ENCODE measurements at regions not wholly inside any gene's neighbourhood (a gene's known extent, or its start where the extent isn't known, plus 50 kb on each side); places are given as distances from the start of the nearest gene placed in this dataset.
"Not testable (repeated sequence)": the region's sequence is repeated elsewhere in the genome, so short reads cannot be mapped to it uniquely, and the experiment has no call there.

DNA sequence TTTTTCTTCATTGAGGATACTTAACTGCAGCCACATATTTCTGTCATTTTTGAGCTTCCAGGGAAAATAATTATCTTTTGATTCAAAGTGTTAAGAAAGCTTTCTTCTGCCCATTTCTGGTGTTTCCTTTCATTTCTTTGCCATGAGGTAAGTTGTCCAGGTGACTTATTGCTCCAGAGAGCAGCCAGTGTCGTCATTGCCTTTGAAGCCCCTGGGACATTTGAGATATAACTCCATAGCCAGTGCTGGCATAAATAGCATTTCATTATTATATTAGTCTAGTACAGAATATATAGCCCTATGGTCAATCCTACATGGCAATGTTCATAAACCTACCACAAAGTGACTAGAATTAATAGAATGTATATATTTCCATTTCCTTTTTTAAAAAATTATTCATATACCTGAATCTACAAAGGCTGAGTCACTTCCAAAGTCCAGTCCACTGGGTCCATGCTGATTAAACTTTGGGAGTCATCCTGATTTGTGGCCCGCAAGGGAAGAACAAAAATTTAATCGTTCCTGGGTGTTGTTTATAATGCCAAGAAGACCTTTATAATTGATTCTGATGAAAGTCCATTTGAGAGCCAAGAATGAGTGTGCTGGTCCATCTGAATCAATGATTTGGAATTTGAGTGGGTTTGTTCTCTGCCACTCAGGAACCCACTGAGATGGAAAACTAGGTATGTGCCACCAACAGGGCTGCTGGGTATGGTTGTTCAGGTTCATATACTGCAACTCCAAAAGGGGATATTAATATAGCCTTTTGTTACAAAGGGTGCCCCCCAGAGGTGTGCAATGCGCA lies 221.8 kb upstream of the PLXNA2 start:
- DNase-seq (ENCODE audit: low read depth, low spot score) = no peak

DNA sequence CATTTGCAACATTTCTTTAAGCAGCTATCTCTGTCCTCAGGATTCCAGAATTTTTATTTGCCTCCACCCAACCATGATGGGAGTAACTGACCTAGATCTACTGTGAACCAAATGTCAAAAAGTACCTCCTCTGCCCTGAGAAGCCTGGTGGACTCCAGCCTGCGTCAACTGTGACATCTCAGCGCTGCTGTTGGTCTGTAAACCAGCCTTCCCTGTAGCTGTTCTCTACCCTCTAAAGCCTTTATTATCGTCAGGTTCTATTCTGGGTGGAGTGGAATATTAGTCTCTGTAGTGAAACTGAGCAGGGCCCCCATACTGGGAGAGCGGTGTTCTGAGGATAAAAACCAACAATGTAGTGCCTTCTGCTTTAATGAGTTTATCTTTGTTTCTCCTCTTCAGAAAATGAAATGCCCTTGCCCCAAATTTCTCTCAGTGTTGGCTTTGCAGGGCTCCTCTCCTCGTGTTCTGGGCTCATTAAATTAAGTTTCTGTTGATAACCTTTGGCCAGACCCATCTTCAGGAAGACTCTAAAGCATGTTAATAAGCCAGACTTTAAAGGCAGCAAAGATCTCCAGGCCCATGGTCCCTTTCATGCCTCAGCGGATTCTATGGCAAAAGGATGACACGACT lies 223.1 kb upstream of the PLXNA2 start:
- no peak for DNase-seq (ENCODE audit: low read depth, low spot score)

DNA sequence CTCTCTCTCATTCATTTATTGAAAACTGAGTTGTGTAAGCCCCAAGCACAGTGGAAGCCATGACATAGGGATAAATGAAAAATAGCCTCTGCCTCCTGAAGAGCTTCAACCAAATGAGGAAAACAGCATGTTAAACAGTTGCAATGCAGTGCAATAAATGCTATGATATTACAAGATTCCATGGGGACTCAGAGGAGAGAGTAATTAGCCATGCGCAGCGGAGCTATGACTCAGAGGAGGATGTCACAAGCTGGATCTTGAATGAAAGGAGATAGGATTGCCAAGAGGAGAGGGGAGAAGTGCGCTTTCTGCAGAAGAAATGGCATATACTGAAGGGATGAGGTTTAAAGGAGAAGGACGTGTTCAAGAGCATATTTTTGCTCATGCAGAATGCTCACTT lies 231.3 kb upstream of the PLXNA2 start:
- DNase-seq (ENCODE audit: low read depth, low spot score) = no peak

- DNase-seq (ENCODE audit: low read depth, low spot score) = no peak
Observed at GRCh38 chr1:208475951-208476845, 232.0 kb upstream of the PLXNA2 start.

GRCh38 chr1:208476846-208477170 lies 232.6 kb upstream of the PLXNA2 start:
- DNase-seq (ENCODE audit: low read depth, low spot score) = no peak

- DNase-seq (ENCODE audit: low read depth, low spot score) = no peak
Observed at GRCh38 chr1:208479435-208479834, 235.3 kb upstream of the PLXNA2 start.

GRCh38 chr1:208485512-208485911 lies 241.3 kb upstream of the PLXNA2 start:
- DNase-seq (ENCODE audit: low read depth, low spot score) = no peak

DNA sequence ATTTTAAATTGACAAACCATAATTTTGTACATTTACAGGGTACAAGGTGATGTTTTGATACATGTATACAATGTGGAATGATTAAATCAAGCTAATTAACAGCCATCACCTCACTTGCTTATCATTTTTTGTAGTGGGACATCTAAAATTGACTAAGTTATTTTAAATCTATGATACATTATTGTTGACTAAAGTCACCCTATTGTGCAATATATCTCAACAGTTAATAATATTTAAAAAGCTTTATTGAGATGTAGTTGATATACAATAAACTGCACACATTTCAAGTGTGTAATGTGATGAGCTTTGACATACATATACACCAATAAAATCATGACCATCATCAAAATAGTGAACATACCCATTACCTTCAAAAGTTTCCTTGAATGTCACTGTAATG lies 242.5 kb upstream of the PLXNA2 start:
- no peak for DNase-seq (ENCODE audit: low read depth, low spot score)

DNA sequence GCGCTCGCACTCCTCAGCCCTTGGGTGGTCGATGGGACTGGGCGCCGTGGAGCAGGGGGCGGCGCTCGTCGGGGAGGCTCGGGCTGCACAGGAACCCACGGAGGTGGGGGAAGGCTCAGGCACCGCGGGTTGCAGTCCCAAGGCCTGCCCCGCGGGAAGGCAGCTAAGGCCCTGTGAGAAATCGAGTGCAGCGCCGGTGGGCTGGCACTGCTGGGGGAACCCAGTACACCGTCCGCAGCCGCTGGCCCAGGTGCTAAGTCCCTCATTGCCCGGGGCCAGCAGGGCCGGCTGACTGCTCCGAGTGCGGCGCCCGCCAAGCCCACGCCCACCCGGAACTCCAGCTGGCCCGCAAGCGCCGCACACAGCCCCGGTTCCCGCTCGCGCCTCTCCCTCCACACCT lies 244.2 kb upstream of the PLXNA2 start:
- not testable (repeated sequence) for DNase-seq (ENCODE audit: low read depth, low spot score)

GRCh38 chr1:208496467-208497371 lies 252.5 kb upstream of the PLXNA2 start:
- no peak for DNase-seq (ENCODE audit: low read depth, low spot score)

DNA sequence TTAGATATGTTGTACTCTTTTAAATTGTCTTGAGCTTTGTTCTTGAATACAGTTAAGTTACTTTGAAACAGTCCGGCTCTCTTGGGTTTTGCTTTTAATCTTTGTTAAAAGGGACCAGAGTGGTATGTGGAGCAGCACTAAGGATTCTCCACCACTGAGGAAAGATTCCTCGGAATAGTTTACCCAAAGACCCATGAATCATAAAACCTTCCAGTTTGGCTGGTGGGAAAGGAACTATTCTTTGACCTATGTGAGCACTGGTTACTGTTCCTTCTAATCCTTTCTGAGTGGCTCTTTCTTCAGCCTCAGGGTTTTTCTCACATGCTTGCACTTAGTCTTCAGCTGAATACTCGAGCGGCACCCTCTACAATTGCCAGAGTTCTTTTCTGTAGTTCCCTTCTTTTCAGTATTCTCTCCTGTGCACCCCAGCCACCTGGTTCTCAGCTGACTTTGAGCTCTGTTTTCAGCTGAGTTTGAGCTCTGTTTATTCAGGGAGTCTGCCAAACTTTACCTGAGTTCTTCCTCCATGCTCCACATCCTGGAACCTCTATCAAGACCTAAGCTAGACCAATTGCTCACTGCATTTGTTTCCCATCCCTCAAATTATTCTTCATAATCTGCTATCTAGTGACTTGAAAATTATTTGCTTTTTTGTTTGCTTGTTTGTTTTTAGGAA lies 253.8 kb upstream of the PLXNA2 start:
- no peak for DNase-seq (ENCODE audit: low read depth, low spot score)

DNA sequence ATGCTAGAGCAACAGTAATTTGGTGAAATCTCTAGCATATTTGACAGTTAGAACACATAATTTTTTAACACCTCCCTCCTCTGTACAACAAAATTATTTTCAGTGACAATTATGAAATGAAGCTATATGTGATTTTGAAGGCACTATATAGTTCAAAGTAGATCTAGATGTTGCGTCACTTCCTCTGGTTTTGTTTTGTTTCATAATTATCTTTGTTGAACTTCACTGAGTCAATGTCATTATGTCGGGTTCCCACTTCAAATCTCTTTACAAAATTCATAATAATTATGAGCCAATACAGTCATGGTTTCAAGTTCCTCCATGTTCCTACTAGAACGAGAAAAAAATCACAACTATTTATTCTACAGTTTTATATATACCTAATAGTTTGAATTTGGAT lies 254.8 kb upstream of the PLXNA2 start:
- no peak for DNase-seq (ENCODE audit: low read depth, low spot score)

GRCh38 chr1:208499601-208500000 lies 255.4 kb upstream of the PLXNA2 start:
- DNase-seq (ENCODE audit: low read depth, low spot score) = no peak

GRCh38 chr1:208500375-208500774 lies 256.2 kb upstream of the PLXNA2 start:
- no peak for DNase-seq (ENCODE audit: low read depth, low spot score)

- no peak for DNase-seq (ENCODE audit: low read depth, low spot score)
Observed at GRCh38 chr1:208501542-208501941, 257.4 kb upstream of the PLXNA2 start.

GRCh38 chr1:208503787-208504186 lies 259.6 kb upstream of the PLXNA2 start:
- DNase-seq (ENCODE audit: low read depth, low spot score) = no peak

- no peak for DNase-seq (ENCODE audit: low read depth, low spot score)
Observed at GRCh38 chr1:208506812-208507211, 262.6 kb upstream of the PLXNA2 start.

DNA sequence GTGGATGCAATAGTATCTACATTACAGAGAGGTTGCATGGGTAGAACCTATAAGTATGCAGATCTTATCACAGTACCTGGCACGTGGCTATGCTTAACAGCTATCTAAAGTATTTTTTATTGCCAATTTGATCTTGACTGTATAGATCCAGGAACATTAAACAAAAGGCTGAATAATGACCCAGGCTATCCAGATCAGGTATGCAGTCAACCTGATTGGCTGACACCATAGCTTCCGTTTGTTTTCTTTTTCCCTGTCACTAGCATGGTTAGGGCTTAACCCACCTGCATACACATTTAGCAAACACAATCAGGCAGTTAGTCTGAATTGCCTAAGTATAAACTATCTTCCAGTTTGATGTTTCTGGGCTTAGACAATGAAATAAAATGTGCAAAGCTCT lies 264.9 kb upstream of the PLXNA2 start:
- no peak for DNase-seq (ENCODE audit: low read depth, low spot score)

DNA sequence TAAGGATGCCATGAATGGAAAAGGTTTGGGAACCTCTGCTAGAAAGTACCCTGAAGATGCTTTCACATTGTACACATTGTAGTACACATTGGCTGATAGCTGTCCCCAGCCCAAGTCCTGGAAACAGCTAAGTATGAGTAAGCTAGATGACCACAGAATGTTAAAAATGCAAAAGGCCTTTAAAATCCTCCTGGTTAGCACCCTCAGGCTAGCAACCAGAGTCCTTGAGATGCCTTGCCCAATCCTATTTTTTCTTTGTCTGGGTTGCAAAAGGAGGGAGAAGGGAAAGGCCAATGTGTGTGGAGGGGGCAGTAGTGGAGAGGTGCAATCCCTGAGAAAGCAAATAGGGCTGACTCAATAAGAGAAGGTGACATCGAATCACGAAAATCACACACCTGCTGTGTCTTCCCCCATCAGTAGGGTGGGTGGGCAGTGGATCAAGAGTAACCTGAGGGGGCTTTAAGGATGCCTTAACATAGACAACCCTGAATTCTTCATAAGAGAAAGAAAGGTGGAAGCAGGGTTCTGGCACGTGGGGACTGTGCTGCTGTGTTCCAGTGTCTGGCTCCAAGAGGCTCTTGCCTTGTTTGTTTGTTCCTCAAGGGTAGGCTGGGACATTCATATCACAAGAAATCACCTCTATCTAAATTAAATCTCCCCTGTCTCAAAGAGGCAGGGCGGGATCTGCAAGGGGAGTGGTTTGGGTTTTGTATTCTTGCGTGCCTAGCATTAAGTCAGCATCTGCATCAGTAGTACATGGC lies 266.2 kb upstream of the PLXNA2 start:
- DNase-seq (ENCODE audit: low read depth, low spot score) = no peak

GRCh38 chr1:208511242-208511860 lies 267.2 kb upstream of the PLXNA2 start:
- DNase-seq (ENCODE audit: low read depth, low spot score) = no peak

Measured in smooth muscle cell of the brain vasculature (primary cell).